NCI-H748 treated with DMSO at 0.1 percent for 48 hours (cell line): ENCODE measurements at regions not wholly inside any gene's neighbourhood (a gene's known extent, or its start where the extent isn't known, plus 50 kb on each side); places are given as distances from the start of the nearest gene placed in this dataset.
"Not testable (repeated sequence)": the region's sequence is repeated elsewhere in the genome, so short reads cannot be mapped to it uniquely, and the experiment has no call there.

ENCODE experiments used
- DNase-seq: peaks from one replicate; lab custom pipeline; 2025; lab: John Stamatoyannopoulos, UW

DNA sequence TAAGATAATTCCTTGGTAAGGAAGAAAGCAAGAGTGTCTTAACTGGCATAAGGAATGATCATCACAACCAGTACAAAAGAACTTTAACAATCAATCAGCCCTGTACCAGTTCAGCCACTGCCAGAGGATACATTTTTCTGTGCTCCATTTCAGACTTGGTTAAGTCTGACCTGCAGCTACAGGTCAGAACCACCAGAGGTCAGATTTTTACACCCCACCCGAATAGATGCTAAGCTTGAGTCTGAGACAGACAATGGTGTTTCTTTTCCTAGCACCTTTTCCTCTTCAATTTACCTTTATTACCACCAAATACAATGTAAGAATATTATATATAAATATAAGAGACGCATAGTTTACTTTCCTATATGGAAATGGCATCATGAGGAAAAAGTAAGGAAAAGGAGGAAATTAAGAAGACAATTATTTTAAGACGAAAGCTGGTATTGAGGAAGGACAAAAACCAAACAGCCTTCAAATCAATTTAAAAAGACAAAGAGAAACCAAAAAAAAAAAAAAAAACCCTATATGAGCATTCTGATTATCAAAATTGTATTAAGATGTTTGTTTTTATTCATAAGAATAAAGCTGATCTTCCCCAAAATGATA, 215.3 kb upstream of the TTC29 start:
- DNase-seq = peak; percentile 0

DNA sequence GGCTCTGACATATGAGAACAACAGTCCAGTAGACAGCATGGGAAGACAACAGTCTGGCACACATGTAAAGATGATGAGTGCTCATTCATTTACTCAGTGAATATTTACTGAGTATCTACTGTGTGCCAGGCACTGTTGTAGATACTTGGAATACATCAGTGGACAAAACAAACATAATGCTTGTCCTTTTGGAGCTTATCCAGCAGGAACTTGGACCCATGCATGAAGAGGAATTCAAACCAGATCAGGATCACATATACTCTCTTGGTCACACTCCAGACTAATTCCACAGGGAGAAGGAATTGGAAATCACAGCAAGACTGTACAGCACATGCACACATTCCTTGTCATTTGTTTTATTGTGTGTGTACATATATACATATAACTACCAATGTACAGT, 217.6 kb upstream of the TTC29 start:
- DNase-seq = no peak

DNA sequence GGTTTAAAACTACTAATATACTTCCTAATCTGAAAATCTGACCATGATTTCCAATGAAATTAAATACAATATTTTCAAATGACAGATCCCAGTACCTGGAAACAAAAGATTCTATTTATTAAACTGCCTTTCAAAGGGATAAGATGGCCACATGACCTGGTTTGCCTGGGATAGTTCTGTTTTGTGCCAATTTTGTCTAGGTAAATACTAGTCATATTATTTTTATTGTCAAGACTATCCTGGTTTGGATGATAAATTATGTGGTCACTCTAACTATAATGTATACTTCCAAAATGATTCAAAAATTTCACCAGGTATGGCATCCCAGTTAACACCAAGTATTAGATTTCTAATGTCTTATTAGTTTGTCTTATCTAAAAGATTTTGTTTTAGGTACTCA, 222.5 kb upstream of the TTC29 start:
- not testable (repeated sequence) for DNase-seq

DNA sequence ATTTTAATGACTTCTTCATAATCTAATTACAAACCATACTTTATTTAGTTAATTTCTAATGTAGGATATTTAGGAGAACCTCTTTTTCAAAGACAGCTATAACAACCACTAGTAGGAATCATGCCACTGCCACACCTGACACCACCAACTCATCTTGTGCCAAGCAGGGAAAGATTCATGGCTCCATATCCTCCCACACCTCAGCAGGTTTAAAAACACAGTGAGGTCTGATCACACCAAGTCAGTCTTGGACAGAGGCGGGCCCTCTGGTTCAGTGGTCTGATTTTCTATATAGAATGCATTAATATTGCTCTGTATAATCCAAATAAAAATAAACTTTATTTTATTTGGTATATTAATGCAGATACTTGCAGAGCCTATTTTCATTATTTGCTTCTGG, 227.7 kb upstream of the TTC29 start:
- DNase-seq = no peak

DNA sequence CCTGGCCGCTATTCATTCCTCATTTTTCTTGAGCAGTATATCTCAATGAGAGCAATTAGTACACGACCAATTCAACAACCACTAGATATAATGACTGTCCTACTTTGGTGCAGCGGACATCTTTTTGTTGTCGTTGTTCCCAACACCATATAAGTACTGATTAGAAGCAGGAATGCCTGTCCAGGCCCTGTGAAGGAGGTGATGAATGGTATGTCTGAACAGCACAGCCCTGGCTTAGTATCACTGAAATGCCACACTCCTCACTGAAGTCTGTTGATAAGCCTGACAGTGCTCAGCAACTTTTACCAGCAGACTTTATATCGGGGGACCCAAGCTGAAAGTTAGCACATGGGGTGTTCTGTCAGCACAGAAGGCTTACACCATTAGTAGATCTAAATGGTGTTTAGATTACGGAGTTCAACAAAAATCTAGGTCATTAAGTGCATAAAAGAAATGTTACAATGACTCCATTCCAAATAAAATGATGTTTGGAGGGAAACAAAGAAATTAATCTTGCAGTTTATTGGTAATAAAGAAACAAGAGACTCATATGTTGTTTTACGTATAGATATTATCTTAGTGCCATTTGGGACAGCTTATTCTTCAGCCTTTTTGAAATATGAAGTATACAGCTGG, 228.3 kb upstream of the TTC29 start:
- DNase-seq = no peak

DNA sequence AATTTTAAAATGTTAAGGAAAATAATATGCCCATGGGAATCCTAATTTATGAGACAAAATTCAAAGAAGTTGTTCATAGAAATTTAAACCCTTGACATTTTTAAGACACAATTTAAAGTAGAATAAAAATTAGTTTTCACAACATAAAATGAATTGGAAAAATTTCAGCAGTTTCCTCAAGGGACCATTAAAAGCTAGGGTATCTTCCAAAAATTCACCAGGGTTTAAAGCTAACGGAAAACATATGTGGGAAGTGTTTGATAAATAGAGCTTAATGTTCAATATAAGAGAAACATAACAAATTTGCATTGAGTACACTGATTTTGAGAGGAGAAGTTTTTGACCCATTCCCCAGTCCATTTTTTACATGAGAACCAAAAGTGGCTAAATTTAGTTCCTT, 228.9 kb upstream of the TTC29 start:
- DNase-seq = no peak

DNA sequence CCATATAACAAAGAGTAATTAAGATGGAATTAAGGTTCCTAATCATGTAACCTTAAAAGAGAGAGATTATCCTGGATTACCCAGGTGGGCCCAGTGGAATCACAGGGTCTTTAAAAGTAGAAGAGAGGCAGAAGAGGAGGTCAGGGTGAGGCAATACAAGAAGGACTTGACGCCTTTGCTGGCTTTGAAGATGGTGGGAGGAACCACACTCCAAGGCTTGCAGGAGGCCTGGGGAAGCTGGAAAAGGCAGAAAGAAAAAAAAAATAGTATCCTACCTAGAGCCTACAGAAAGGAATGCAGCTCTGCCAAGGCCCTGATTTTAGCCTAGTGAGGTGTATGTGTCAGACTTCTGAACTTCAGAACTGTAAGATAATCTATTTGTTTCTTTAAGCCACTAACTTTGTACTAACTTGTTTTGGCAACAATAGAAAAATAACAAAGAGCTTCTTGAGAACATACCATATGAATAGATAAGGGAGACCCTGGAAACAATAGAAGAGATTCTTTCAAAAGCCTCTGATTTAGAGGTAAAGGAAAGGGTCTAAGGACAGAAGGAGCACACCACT, 229.9 kb upstream of the TTC29 start:
- DNase-seq = no peak

DNA sequence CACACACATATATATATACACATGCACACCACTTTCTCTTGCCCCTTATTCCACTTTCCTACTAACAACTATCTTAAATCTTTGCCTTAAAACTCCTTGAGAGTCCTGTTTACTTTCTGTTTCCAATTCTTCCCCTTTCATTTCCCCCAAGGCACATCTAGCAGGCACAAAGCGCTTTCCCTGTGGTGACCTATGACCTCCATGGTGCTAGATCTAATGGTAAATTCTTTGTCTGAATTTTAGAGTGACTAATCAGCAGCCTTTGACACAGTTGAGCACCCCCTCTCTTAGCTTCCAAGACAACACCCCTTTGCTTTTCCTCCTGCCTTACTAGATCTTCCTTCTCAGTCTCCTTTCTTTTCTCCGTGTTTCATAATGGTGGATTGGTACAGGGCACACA, 236.4 kb upstream of the TTC29 start:
- no peak for DNase-seq

DNA sequence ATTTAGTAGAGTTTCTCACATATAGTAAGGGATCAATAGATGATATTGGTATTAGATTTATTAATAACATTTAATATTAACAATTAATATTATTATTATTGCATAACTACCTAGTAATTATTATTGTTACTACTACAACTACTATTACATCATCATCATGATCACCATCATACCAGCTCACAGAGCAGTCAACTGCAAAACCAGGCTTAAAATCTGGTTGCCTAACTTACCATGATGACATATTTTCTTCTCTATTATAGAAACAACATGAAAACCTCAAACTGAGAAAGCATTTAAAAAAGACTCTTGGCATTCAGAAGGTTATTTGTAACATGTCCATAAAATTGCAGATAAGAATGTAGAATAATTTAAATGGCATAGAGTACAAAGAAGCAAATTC, 247.0 kb upstream of the TTC29 start:
- no peak for DNase-seq

DNA sequence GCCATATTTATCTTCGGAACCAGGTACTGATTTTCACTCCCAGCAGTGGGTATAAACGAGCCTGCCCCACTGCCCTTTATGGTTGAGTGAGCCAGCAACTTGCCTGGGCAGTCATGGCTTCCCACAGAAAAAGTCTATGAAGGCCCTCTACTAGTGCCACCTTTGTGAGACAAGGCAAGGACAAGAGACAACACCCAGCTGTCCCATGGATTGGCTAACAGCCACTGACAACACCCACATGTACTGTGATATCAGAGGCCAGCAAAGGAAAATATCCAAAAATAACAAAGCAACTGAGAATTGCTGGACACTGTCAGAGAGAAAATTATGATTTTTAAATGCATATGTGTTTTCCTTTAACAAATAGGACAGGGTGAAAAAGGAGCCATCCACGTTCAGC, 248.4 kb upstream of the TTC29 start:
- DNase-seq = no peak

DNA sequence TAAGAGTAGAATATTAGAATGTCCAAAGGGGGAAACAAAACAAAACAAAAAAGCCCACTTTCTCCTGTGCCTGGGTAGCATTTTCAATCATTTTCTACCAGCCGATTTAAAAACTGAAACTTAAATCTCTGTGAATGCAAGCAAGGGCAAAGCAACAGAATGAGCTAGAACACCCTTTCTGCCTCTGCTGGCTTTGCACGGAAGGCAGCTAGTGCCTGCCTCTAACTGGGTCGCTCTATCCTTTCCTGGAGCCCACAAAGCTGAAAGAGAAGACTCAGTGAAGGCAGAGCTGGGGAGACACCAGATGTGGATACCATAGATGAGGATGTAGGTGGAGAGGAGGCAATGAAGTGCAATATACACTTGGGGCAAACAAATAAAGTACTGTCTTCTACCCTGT, 248.9 kb upstream of the TTC29 start:
- DNase-seq = no peak

DNA sequence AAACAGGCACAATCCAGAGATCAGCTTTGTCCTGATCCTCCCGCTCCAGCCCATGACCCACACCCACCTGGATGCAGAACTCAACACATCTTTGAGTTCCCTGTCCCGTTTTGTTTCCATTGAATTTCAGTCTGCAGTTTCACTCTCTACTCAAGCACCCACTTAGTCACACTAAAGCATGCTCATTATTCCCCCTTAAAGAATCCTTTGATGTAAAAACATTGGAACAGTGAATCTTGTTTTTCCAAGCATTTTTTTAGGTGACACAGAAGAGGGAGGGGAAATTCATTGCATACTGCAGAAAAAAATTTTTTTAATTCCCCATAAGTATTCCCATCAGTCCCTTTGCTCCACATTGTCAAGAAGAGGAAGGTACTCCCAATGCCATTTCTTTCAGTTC, 249.7 kb upstream of the TTC29 start:
- DNase-seq = no peak

DNA sequence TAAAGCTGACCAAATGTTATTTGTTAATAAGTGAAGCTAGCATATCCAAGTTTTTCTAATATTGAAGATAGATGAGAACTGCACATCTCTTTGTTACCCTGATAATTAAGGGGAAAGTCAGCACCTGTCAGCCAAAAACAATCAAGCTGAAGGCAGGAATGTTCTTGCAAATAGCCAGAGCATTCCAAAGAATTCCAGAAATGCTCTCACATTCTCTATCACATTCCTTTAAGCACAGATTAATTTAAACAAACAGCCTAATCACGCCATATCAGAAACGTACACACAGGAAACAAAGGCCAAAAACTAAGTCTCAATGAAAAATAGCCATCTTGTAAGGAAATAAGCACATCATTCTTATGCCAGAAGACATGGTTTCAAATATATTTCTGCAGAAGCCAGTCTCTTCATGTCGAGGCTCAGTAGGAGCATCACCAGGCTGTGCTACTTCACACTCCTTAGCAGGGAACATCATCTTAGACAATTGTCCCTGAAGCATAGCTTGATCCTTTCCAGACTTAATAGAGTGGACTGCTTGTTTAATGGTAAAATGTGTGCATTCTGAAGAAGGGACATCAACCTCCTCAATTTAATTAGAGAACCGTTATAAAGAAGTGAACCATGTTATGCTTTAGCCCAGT, 252.9 kb upstream of the TTC29 start:
- no peak for DNase-seq

DNA sequence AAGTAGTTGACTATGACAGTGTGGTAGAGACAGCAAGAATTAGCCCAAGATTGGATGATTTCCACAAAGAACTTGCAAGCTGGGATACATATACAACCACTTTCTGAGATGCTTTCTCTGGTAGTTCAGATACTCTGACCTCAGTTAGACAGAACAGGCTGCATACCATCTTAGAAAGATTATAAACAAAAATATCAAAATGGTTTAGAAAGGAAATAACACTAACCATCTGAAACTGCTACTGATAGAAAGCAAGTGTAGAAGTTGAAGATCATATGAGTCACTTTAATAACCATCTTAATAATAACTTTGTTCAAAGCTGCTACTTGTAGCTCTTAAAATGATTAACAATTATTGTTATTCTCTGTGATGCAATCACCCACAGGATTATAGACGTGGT, 255.4 kb upstream of the TTC29 start:
- DNase-seq = no peak

DNA sequence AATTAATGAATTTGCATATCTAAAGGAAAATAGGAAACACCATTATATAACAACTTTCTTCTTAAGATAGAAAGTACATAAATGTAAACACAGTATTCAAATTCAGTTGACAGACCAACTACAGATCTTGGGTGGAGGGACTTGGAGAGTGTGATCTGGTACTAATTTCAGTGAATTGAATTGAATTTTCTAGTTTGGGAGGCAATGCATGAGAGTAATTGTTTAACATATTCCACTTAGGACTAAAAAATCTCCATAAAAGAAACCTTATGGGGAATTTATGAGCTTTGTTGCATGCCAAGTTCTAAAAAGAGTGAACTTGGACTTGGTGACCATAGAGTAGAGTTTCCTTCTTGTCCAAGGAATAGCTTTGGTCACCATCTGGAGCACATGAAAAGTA, 261.1 kb upstream of the TTC29 start:
- DNase-seq = no peak

DNA sequence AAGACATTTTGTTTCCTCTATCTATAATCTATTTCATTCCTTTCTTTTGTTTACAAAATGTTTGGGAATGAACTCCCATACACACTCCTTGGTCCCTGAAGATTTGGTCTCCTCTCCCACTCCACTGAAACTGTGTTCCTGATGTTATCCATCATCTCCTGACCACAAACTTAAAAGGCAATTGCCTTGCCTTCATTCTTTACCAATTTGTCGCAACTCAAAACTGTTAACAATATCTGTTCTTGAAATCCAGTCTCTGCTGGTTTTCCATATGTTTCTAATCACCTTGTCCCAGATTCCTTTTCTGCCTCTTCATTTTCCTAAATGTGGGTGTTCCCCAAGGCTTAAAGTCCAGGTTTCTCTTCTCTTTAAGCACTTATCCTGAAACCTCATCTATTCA, 262.2 kb upstream of the TTC29 start:
- DNase-seq = no peak

DNA sequence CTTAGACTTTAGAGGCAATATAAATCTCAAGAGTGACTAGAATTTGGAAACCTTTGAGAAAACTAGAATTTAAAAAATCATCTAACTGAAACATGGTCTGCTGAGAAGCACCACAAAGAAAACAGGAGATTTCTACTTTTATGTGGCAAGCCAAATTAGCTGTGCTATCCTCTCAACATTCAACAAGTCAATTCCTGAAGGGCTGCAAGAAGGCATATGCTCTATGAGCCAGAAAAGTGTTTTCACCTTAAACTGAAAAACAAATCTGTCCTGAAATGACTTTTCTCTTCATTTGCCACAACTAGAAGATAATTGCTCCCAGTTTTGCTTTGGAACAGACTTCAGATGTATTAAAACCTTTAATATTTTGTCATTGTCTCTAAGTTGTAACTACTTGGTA, 263.2 kb upstream of the EDNRA start:
- no peak for DNase-seq

DNA sequence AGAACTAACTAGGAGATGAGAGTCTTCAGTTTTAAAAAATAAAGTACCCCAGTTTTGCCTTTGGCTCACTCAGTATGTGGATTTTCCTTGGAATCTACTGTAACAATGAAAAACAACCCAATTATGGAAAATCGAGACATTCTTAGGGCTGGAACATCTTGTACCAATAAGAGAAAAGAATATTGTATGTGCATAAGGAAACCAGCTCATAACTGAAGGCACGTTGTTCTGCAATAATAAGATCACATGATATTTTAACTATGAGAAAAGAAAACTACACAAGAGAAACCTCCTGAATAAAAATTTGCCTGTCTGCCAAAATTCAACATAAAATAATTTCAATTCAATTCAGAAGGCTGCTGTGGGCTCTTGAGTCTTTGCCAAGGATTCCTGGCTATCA, 261.8 kb upstream of the EDNRA start:
- DNase-seq = no peak

DNA sequence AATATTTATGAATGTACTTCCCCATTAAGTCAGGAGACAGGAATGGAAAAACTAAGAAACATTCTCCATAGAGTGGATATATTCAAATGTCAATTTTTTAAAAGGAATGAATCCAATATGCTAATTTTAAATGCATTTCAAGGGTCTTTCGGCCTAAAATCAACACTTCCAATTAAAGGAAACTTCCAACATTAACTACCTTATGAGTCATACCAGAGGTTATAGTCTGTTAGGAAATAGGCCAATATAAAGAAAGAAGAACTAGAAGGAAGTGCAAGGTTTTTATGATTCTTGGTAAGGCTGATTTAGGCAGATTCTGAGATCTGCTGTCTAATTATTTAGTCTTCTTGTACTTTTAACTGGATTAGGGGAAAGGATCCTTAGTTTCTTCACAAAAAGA, 260.1 kb upstream of the EDNRA start:
- no peak for DNase-seq

DNA sequence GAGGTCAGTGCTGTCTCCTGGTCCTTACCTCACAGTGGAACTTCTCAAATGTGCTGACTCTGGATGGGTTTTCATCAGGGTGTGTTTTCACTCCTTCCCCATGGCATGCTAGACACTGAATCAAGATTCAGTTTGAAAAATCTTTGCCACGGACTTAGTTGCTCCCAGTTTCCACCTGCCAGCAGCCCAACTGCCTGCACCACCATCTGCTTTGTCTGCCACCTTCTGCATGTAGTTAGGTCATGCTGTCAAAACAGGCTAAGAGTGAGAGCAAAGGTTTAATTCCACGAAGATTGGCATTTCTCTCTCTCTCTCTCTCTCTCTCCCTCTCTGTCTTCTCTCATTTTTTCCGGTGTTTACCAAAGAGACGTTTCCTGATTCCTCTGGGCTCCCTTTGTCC, 258.0 kb upstream of the EDNRA start:
- DNase-seq = no peak

DNA sequence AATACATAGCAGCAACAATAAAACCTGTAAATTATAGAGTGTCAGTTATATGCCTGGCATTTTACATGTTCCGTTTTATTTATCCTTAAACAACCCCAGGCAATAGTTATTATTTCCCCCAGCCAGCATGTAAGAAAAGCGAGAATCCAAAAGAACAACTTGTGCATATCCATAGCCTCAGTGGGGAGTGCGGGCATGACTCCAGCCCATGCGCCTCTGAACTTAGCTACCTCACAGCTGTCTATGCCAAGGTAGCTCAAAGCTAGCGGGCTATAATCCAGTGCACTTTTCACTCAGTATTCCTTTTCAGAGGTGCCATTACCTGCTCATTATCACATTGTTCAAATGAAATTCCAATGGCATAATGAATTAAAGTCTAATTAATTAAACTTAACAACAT, 257.3 kb upstream of the EDNRA start:
- no peak for DNase-seq

DNA sequence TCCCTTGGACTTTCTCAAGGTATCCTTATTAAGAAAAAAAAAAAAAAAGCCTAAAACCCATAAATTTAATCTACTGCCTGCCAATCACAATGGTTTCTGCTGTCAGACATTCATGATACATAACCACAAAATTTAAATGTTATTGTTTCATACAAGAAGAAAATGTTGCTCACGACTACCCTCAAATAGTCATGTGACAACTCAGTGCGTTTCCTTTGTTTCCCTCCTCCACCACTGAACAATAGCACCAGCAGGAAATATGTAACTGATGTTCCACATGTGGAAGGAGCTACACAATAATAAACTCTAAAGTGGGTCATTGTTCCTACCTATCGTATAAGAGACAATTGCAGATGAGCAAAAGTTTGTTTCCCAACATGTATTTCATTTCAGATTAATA, 244.1 kb upstream of the EDNRA start:
- no peak for DNase-seq

DNA sequence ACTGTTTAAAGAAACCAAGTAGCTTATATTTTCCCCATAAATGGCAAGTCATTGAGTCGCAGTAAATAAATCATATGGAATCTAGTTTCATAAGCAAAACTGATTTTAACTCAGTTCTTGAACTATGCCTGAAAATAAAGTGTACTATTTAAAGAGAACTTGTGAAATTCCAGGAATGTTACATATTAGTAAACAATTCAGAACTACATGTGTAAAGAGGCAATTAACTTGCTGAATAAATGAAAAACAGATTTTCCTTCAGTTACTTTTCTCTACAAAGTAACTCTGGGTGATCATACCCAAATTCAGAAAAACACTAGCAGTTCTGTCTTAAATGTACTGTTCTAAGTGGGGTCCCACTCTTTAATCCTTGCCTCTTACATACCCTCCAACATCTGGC, 236.1 kb upstream of the EDNRA start:
- DNase-seq = no peak

DNA sequence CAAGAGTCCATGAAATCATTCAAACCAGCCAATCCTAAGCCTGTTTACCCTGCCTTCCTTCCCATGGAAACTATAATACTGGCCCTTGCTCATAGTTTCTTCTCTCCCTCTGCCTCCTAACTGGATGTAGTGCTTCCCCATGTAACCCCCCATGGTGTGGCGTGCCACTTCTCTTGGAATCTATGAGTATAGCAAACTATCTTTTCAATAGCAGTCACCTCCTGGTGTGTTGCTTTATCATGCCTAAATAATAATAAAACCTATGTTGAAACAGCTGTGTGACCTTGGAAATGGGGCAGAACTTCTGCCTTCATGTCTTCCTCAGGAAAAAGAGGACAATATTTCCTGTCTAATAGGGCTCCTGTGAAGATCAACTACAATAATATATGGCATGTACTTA, 234.8 kb upstream of the EDNRA start:
- DNase-seq = no peak
